ENCODE measurements at regions not wholly inside any gene's neighbourhood (a gene's known extent, or its start where the extent isn't known, plus 50 kb on each side); places are given as distances from the start of the nearest gene placed in this dataset.
A peak's percentile ranks its signal among the peaks of the same experiment; 100 is the strongest.

- DNase-seq (ENCODE audit: low read depth), result no peak
Measured at GRCh38 chr12:107225635-107226034, 132.3 kb upstream of the CRY1 start.

GRCh38 chr12:107226126-107226525 is 132.8 kb upstream of the CRY1 start:
- DNase-seq (ENCODE audit: low read depth), result no peak

- DNase-seq (ENCODE audit: low read depth), result no peak
Measured at GRCh38 chr12:107228076-107228475, 134.7 kb upstream of the CRY1 start.

- no peak for DNase-seq (ENCODE audit: low read depth)
Measured at GRCh38 chr12:107229827-107230226, 136.5 kb upstream of the CRY1 start.

GRCh38 chr12:107231303-107231702 is 138.0 kb upstream of the CRY1 start:
- no peak for DNase-seq (ENCODE audit: low read depth)

- no peak for DNase-seq (ENCODE audit: low read depth)
Measured at GRCh38 chr12:107233551-107233950, 140.2 kb upstream of the CRY1 start.

GRCh38 chr12:107235600-107235999 is 142.3 kb upstream of the CRY1 start:
- no peak for DNase-seq (ENCODE audit: low read depth)

GRCh38 chr12:107236824-107237511 is 143.6 kb upstream of the CRY1 start:
- DNase-seq (ENCODE audit: low read depth), result no peak

- DNase-seq (ENCODE audit: low read depth), result no peak
Measured at GRCh38 chr12:107238296-107238695, 144.9 kb upstream of the CRY1 start.

- no peak for DNase-seq (ENCODE audit: low read depth)
Measured at GRCh38 chr12:107241411-107241810, 148.1 kb upstream of the CRY1 start.

GRCh38 chr12:107242189-107242588 is 148.8 kb upstream of the CRY1 start:
- no peak for DNase-seq (ENCODE audit: low read depth)

- peak; percentile 4 for DNase-seq (ENCODE audit: low read depth)
Measured at GRCh38 chr12:107243341-107243740, 150.0 kb upstream of the CRY1 start.

GRCh38 chr12:107244584-107244983 is 151.2 kb upstream of the CRY1 start:
- no peak for DNase-seq (ENCODE audit: low read depth)

- DNase-seq (ENCODE audit: low read depth), result no peak
Measured at GRCh38 chr12:107247650-107248049, 154.3 kb upstream of the CRY1 start.

GRCh38 chr12:107248187-107248586 is 154.8 kb upstream of the CRY1 start:
- no peak for DNase-seq (ENCODE audit: low read depth)

- no peak for DNase-seq (ENCODE audit: low read depth)
Measured at GRCh38 chr12:107251288-107251687, 157.9 kb upstream of the CRY1 start.

GRCh38 chr12:107253361-107253760 is 160.0 kb upstream of the CRY1 start:
- no peak for DNase-seq (ENCODE audit: low read depth)

GRCh38 chr12:107254258-107254856 is 161.0 kb upstream of the CRY1 start:
- no peak for DNase-seq (ENCODE audit: low read depth)

GRCh38 chr12:107258780-107259179 is 165.4 kb upstream of the CRY1 start:
- DNase-seq (ENCODE audit: low read depth), result no peak

GRCh38 chr12:107263980-107264379 is 170.6 kb upstream of the CRY1 start:
- DNase-seq (ENCODE audit: low read depth), result no peak

- DNase-seq (ENCODE audit: low read depth), result no peak
Measured at GRCh38 chr12:107264667-107265066, 171.3 kb upstream of the CRY1 start.

- no peak for DNase-seq (ENCODE audit: low read depth)
Measured at GRCh38 chr12:107267604-107268003, 174.3 kb upstream of the CRY1 start.

- DNase-seq (ENCODE audit: low read depth), result no peak
Measured at GRCh38 chr12:107271523-107271922, 178.2 kb upstream of the CRY1 start.

GRCh38 chr12:107275530-107275929 is 182.2 kb upstream of the CRY1 start:
- DNase-seq (ENCODE audit: low read depth), result no peak
